NB4 (cell line): ENCODE measurements at regions not wholly inside any gene's neighbourhood (a gene's known extent, or its start where the extent isn't known, plus 50 kb on each side); places are given as distances from the start of the nearest gene placed in this dataset.

Experiments used
- DNase-seq: peaks from one replicate; pipeline ENCODE4 v3.0.0; 2010; ENCODE audit warnings: low read depth
- H3K4me3 ChIP-seq: one replicate; pipeline ENCODE4 v1.5.1; 2011; ENCODE audit warnings: mild to moderate bottlenecking, low read depth, low read length, moderate library complexity
- MYC ChIP-seq: IDR thresholded peaks from 2 replicates; pipeline ENCODE4 v1.6.1; 2011; ENCODE audit warnings: low read depth, low read length
- POLR2A ChIP-seq: IDR thresholded peaks from 2 replicates; pipeline ENCODE4 v1.6.1; 2011; ENCODE audit warnings: mild to moderate bottlenecking; ENCODE audit not compliant: insufficient read length; ENCODE audit errors: extremely low read depth
- TF ChIP-seq, protein P1 (sequence below): IDR thresholded peaks from one replicate; pipeline ENCODE4 v1.5.1; 2012; ENCODE audit warnings: low read depth, low read length
- TF ChIP-seq, protein P2 (sequence below): IDR thresholded peaks from 2 replicates; pipeline ENCODE4 v1.6.1; 2011; ENCODE audit warnings: low read depth, low read length

DNA sequence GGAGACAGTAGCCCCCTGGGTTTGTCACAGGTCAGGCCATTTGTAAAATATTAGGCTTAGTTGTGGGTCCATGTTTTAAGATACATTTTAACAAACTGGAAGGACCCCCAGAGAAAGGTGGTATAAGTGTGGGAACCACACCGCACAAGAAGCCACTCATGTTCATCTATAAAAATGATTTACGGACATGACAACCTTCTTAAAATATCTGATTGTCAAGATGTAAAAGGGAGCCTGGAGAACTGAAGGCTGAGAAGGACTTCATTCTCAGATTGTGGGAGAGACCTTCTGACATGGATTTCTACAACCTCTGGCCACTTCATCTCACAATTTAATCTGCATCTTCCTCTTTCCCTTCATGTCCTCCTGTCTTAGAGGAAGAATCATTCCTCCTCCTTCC is 102.4 kb downstream of the VCPKMT start:
- DNase-seq = no peak
- H3K4me3 ChIP-seq = no peak overlapping the region
- TF ChIP-seq MYC = no peak
- TF ChIP-seq POLR2A = no peak
- TF ChIP-seq, protein P1, sequence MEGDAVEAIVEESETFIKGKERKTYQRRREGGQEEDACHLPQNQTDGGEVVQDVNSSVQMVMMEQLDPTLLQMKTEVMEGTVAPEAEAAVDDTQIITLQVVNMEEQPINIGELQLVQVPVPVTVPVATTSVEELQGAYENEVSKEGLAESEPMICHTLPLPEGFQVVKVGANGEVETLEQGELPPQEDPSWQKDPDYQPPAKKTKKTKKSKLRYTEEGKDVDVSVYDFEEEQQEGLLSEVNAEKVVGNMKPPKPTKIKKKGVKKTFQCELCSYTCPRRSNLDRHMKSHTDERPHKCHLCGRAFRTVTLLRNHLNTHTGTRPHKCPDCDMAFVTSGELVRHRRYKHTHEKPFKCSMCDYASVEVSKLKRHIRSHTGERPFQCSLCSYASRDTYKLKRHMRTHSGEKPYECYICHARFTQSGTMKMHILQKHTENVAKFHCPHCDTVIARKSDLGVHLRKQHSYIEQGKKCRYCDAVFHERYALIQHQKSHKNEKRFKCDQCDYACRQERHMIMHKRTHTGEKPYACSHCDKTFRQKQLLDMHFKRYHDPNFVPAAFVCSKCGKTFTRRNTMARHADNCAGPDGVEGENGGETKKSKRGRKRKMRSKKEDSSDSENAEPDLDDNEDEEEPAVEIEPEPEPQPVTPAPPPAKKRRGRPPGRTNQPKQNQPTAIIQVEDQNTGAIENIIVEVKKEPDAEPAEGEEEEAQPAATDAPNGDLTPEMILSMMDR = no peak
- TF ChIP-seq, protein P2, sequence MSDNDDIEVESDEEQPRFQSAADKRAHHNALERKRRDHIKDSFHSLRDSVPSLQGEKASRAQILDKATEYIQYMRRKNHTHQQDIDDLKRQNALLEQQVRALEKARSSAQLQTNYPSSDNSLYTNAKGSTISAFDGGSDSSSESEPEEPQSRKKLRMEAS = no peak

DNA sequence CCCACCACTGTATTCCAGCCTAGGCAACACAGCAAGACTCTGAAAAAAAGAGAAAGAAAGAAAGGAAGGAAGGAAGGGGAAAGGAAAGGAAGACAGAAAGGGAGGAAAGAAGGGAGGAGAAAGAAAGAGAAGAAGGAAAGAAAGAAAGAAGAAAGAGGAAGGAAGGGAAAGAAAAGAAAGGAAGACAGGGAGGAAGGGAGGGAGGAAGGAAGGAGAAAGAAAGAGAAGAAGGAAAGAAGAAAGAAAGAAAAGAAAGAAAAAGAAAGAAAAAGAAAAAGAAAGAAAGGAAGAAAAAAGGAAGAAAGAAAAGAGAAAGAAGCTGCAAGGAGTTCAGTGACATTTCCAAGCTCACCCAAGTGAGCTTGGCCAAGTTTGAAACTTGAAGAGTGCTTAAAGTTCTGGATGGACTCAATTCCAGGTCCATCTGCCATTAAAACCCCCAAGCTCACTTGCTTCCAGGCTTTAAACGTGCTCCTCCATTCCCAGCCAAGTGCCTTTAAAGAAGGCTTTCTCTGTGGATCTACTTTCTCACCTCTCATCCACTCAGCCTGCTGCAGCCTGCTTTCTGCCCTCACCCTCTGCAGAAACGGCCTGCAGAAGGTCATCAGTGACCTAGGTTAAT is 101.5 kb downstream of the VCPKMT start:
- DNase-seq = no peak
- no peak overlapping the region for H3K4me3 ChIP-seq
- TF ChIP-seq, protein P2 = no peak
- TF ChIP-seq POLR2A = no peak
- TF ChIP-seq, protein P1 = no peak
- TF ChIP-seq MYC = no peak

DNA sequence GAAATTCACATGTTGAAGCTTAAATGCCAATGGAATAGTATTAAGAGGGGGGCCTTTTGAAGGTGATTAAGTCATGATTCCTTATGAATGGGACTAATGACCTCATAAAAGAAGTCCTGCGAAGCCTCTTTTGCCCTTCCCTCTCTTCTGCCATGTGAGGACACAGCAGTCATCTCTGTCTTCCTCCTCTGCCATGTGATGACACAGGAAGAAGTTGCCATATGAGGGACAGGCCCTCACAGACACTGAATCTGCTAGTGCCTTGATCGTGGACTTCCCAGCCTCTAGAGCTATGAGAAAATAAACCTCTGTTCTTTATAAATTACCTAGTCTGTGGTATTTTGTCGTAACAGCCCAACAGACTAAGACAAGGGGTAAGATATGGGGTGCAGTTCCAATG is 100.7 kb downstream of the VCPKMT start:
- H3K4me3 ChIP-seq = no peak overlapping the region
- TF ChIP-seq, protein P2 = no peak
- TF ChIP-seq MYC = no peak
- TF ChIP-seq, protein P1 = no peak
- no peak for TF ChIP-seq POLR2A
- no peak for DNase-seq

DNA sequence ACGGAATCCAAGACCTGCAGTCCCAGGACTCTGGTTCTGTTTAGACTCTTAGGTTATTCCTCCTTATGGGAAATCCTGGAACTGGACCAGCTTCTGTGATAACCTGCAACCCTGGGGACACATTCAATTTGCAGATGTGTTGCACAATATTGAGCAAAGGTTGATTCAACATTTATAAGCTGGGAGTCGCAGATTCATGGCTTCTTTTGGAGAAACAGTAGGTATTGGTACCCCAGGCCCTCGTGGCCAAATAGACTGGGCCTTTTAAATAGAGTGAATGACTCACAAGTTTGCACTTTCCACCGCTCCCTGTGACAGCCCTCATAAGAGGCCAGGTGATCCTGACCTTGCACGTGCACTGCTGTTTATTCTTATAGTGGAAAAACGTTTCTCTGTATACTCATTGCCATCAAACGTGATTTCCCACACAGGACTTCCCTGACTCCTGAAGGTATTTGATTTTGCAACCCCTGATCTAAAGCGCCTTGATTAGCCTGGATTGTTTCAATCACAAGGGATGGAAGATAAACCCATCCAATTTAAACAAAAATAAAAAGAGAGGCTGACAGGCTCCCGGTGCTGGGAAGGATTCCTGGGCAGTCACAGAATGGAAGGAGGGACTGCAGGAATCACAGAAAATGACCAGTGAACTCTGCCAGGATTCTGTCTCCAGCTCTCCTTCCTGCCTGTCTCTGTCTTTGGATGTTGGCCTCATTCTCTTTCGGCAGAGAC is 98.0 kb downstream of the VCPKMT start:
- TF ChIP-seq, protein P2 = no peak
- TF ChIP-seq MYC (no peak), POLR2A (no peak)
- TF ChIP-seq, protein P1 = no peak
- H3K4me3 ChIP-seq = no peak overlapping the region
- no peak for DNase-seq

DNA sequence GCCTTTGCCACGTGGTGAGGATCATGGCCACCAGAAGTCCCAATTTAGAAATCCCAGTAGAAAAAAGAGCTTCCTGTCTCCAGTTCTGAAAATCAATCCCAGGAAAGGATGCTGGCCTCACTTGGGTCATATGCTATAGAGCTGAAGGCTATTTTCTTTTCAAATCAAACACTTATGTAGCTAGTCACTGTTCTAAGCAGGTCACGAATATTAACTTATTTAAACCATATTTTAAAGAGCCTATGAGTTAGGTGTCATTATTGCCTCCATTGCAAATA is 97.5 kb downstream of the VCPKMT start:
- no peak for DNase-seq
- no peak overlapping the region for H3K4me3 ChIP-seq
- TF ChIP-seq, protein P1 = no peak
- no peak for TF ChIP-seq MYC
- no peak for TF ChIP-seq POLR2A
- TF ChIP-seq, protein P2 = no peak

DNA sequence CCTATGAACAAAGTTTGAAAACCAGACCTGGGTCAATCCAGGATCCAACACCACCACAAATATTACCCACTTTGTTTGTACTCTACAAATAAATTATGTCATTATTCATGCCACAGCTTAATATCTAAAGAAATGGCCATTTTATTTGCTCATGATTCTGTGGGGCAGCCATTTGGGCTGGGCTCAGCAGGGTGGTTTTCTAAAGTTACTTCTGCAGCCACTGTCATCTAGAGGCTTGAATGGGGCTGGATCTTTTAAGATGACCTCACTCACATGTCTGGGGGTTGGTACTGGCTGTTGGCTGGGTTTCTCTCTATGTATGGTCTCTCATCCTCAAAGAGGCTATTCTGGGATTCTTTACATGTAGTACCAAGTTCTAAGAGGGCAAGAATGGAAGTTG is 96.2 kb downstream of the VCPKMT start:
- no peak overlapping the region for H3K4me3 ChIP-seq
- TF ChIP-seq, protein P2 = no peak
- TF ChIP-seq, protein P1 = no peak
- no peak for TF ChIP-seq MYC
- no peak for TF ChIP-seq POLR2A
- DNase-seq = no peak
